NCI-H510A (cell line): ENCODE measurements at regions not wholly inside any gene's neighbourhood (a gene's known extent, or its start where the extent isn't known, plus 50 kb on each side); places are given as distances from the start of the nearest gene placed in this dataset.

Source experiments
- DNase-seq: peaks from one replicate; lab custom pipeline; 2025; lab: John Stamatoyannopoulos, UW

DNA sequence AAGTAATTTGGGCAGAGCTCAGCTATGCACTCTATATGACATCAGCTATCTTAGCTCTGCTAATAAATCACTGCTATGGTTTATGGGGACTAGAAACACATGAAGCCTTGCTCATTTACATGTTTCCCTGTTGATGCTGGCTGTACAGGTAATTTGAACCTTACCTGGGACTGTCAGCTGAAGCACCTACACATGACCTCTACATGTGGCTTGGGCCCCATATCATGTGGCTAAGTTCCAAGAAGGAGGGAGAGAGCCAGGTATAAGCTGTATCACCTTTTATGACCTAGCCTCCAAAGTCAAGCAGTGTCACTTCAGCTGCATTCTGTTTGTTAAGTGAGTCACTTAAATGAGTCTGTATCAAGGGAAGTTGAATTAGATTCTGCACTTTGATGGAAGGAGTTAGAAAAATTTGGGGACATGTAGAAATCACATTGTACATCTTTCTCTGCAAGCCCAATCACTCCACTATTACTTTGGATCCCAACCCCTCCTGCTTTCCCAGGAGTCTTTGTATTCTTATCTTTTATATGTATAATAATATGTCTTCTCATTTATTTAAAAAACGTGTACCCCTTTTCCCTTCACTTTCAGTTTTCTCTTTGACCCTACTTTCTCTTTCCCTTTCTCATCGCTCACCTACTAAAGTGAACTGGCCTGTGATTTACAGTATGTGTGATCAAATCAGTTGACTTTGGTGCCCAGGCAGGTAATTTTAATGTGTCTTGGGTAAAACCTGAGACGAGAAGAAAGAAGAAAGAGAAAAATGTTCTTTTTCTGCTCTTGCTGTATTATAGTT lies 53.4 kb upstream of the PRKACB start:
- peak; percentile 77 for DNase-seq

DNA sequence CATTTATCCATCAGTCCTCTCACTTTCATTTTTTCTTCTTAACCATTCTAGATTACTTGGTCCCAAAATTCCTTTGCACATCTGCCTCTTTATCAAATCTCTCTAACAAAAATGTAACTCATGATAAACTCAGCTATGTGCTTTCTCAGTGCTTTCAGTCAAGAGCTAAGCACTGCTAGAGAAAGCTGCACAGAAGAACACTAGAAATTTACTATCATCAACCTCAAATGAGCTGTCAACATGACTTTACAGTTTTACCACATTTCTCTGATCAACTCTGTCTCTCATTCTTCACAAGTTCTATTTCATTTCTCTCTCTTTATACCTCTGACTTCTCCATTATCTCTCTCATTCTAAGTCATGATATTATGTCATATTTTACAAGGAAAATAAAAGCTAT lies 54.2 kb upstream of the PRKACB start:
- DNase-seq = no peak

DNA sequence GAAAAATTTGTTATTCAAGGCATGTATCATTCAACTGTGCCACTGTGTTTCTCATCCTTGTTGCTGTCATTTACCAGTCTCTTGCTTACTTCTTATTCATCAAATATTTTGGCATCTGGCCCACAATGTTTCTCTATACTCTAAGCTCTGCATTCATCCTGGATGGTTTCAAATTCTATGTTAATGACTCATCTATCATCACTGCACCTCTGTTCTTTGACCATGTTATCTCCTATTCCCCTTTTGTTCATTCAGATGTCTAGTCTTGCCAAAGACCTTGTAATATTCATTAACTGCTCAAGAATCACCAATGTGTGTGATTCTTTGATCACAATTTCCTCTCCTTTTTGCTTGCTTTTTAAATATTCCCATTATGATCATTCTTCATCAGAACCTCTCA lies 54.6 kb upstream of the PRKACB start:
- DNase-seq = no peak

DNA sequence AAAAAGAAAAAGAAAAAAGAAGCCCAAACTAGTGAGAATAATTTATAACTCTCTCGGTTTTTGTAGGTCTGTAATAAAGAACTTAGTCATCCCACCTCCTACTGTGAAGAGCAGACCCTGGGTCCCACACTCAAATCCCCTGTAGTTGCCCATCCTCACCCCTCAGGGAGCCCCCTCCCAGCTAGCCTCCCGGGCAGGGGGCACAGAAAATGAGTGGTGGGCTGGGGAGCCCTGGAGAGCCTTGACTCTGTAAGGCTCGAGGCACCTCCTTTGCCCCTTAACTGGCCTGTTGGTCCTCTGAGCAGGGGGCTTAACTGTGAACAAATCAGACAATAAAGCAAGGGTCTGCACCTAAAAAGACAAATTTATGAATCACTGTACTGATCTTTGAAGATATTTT lies 57.5 kb upstream of the PRKACB start:
- DNase-seq = no peak

DNA sequence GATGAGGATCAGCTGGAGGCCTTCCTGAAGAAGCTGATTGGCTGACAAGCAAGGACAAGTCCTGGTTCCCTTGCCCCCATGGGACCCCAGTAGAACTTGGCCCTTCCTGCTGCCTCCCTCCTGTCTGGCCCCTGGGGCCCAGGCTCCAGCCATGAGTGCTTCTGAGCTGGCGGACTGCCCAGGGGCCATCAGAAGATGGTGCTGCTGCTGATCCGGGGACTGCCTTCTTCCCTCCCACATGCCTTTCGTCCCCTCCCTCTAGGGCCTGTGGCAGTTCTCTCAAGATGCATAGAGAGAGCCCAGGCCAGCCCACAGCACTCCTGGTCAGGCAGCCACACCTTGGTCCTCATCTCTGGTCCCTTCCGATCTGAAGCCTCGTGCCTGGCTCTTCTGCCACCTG lies 57.9 kb upstream of the PRKACB start:
- DNase-seq = no peak

DNA sequence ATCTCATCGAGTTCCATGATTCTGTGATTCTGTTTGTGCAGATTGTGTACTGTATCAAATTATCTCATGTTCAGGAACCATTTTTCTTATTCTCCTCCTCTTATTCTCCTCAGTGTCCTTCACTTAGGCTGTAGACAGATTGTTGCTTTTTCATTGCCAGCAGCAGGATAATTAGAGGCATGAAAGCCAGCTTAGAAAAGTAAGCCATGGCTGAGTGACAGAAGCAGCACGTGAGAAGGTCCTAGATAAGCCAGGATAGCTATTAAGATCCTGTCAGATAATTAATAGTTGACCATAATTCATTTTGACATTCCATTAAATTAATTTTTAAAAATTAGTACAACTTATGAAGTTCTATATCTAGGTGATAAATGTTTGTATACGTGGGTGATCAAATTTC lies 60.8 kb upstream of the PRKACB start:
- no peak for DNase-seq

DNA sequence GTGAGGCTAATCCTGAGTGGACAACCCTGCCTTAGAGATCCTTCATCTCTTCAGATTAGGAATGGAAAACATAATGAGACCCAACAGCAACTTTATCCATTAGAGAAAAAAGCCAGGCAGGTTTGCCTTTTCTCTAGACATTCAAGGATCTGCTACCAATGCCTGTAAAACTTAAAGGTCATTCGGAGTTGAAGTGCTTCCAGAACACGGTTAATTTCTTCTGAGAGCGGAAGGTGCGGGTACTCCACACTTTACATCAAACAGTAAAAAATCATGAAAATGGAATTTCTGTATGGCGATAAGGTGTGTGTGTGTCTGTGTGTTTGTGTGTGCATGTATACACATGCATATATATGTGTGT lies 65.2 kb upstream of the PRKACB start:
- no peak for DNase-seq

DNA sequence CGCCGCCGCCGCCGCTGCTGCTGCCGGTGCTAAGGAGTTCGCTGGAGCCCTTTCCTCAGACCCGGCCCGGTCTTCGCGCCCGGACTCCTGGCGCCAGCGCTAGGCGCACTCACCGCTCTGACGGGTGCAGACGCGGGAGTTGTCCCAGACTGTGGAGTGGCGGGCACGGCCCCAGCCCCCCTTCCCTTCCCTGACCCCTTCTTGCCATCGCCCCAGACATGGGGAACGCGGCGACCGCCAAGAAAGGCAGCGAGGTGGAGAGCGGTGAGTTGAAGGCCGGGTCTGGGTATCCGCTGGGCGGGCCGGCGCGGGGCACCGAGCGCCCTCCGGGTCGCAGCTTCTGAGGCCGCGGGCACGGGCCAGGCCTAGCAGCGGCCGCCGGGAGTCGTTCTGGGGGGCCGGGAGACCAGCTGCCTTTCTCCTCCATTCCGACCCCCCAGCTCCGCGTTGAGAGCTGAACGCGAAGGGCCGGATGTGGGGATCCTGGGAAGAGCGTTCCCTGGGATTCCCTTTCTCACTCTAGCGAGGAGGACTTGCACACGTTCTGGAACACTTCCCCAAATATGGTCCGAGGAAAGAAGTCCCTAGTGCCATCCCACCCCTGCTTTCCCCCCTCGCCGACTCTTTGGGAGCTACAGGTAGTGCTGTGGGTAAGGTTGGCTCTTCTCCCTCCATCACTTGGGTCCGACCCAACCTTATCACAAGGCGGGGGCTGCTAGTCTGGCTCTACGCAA lies 65.8 kb upstream of the PRKACB start:
- DNase-seq = peak; percentile 63

DNA sequence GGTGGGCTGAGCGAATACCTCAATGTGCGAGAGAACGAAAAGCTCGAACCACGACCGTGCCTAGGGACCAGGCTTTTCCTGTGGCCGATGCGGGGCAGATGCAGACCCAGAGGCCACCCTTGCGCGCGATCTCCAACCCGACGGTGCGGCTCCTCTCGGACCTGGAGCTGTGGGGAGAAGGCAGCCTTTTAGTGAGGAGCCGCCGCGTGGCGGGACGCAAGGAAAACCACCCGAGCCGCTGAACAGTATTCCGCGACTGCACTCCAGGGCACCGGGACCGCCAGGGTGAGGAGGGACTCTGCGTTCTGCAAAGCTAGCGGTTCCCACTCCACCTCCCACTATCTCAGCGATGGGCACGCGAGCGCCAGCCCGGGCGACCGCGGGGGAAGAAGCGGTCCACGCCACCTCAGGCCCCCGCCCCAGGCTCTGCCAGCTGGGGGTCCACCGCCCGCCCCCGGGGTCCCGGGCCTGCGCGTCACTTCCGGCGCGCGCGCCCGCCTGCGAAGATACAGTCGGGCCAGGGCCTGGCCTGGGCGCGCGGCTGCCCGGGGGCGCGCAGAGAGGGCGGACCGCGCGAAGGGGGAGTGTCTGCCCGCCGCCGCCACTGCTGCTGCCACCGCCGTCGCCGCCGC lies 66.5 kb upstream of the PRKACB start:
- DNase-seq = peak; percentile 80

DNA sequence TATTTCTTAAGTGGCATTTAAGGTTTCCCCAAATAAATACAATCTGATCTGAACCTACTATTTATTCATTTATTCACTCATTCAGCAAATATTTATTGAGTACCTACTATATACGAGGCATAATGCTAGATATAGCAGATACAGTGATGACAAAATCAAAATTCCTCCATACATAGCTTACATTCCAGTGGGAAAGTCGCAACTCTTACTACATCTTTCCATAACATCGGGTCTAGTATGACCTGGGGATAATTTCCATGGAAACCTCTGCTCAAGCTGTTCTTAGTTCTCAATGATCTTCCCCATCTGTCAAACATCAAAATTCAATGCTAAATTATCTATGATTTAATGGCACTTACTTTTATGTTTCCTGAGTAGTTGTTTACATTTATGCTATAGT lies 70.8 kb upstream of the PRKACB start:
- no peak for DNase-seq

DNA sequence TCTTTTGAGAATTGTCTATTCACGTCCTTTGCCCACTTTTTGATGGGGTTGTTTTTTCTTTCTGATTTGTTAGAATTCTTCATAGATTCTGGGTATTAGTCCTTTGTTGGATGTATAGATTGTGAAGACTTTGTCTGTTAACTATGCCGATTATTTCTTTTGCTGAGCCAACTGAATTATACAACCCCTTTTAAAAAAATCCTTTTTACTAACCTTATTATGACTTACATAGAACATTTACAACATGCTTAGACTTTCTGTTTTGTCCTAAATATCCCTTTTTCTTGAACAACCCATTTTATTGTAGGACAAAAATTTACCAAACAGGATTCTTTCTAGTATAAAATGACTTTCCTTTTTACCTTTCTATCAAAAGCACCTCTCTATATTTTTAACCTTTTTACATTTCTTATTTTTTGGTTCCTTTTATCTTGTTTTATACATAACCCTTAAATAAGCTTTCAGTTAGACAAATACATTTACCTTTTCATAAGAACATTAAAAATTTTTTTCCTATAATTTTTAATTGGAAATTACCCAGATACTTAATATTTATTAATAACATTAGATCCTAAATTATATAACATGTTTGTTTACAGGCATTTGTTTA lies 70.4 kb upstream of the TTLL7 start:
- no peak for DNase-seq

DNA sequence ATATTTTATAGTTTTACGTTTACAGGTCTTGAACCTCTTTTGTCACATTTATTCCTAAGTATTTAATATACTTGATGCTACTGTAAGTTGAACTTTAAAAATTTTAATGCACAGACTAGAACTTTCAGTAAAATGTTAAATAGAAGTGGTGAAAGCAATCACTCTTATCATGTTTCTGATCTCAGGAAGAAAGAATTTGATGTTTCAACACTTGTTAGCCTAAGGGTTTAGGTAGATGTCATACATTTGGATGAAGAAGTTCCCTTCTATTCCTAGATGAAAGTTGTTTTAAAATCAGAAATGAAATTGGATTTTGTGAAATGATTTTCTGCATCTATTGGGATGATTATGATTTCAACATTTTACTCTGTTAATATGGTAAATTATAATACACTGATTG lies 63.6 kb upstream of the TTLL7 start:
- no peak for DNase-seq

DNA sequence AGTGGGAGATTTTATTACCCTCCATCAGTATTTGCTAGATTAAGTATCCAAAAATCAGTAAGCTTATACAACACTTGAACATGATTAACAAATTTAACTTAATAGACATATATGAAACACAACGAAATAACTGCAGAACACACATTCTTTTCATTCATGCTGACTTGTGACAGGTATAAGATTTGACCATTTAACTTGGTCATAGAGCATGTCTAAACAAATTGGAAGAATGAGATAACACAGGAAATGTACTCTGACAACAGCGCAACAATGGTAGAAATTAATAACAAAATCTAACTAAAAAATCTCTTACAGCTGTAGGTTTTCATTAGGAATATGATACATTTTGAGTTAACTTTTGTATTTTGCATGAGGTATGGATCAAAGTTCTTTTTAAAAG lies 62.4 kb upstream of the TTLL7 start:
- no peak for DNase-seq

DNA sequence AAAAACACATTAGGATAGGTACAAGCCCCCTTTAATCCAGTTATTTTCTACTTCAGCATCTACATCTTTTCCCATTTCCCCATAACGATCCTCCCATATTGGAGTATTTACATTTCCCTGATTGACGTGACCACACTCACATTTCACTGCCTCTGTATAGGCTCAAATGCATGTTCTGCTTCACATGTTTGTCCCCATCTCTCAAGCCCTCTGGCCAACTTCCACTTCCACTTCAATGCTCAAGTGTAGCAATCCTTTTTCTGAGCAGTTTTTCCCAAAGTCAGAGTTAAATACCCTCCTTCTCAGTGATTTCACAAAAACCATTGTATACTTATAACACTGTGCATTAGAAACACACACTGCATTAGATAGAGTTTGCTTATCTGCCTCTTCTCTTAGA lies 61.8 kb upstream of the TTLL7 start:
- peak; percentile 6 for DNase-seq

DNA sequence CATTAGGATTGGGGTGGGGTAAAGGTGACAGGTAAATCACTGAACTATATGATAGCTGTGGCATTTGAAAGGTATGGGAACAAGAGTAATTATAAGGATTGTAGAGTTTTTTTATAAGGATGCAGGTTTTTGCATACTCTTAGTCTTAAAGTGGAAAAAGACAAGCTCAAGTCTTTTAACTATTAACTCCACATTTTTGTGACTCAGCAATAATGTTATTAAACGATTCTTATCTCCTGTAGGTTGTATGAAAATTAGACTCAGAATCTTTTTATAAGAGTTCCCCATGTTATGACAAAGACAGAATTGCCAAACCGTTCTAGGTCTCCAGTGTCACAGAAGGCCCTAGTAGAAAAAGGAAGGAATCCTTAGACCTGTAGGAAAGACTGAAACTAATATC lies 49.9 kb upstream of the TTLL7 start:
- DNase-seq = no peak
